ENCODE measurements at regions not wholly inside any gene's neighbourhood (a gene's known extent, or its start where the extent isn't known, plus 50 kb on each side); places are given as distances from the start of the nearest gene placed in this dataset.

DNA sequence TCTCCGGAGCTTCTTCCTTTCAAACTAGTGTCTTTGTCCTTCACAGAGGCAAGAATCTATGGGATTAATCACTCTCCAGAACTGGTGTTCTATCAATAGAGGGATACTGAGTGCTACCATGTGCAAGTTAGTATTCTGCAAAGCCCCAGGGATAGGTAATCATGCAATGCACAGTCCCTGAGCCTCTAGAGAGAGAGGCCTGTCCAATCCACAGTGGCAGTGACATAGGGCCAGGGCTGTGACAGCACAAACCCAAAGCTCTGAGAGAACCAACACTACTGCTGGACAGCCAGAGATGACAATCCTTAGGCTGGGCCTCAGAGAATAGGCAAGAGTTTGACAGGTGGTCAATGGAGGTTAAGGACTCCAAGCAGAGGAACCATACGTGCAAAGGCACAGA is 66.8 kb upstream of the USP47 start:
- no peak for TF ChIP-seq POLR2A (IDR thresholded peaks at IDR 0.05)
- TF ChIP-seq, protein P1, sequence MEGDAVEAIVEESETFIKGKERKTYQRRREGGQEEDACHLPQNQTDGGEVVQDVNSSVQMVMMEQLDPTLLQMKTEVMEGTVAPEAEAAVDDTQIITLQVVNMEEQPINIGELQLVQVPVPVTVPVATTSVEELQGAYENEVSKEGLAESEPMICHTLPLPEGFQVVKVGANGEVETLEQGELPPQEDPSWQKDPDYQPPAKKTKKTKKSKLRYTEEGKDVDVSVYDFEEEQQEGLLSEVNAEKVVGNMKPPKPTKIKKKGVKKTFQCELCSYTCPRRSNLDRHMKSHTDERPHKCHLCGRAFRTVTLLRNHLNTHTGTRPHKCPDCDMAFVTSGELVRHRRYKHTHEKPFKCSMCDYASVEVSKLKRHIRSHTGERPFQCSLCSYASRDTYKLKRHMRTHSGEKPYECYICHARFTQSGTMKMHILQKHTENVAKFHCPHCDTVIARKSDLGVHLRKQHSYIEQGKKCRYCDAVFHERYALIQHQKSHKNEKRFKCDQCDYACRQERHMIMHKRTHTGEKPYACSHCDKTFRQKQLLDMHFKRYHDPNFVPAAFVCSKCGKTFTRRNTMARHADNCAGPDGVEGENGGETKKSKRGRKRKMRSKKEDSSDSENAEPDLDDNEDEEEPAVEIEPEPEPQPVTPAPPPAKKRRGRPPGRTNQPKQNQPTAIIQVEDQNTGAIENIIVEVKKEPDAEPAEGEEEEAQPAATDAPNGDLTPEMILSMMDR (IDR thresholded peaks at IDR 0.05) = no peak

All from esophagus squamous epithelium (tissue), 4 donors.